Pancreas (tissue), 10 donors: ENCODE measurements at regions not wholly inside any gene's neighbourhood (a gene's known extent, or its start where the extent isn't known, plus 50 kb on each side); places are given as distances from the start of the nearest gene placed in this dataset.

Source experiments
- ATAC-seq, 4 donors: fragments of 200-7000 bp; cut with Tn5 transposase; one replicate each; pipeline versions ENCODE4 v1.8.0 to v1.9.1; 2020; ENCODE audit warnings: mild to moderate bottlenecking in 4 of 4, moderate library complexity in 4 of 4
- DNase-seq, 6 donors: peaks; one replicate each; pipeline ENCODE4 v3.0.0-alpha.2; 2020
- FAIRE-seq: peaks from 2 replicates; lab custom pipeline; 2012; peaks lifted over from hg19 to GRCh38; lab: Jason Lieb, UNC
- H3K27ac ChIP-seq, 4 donors: fragments of 200-600 bp; sonication (generic); 1 replicate in 3 of 4; 2 replicates in 1 of 4; pipeline versions ENCODE4 v1.5.0 to v1.8.0; 2020
- H3K27me3 ChIP-seq, 4 donors: fragments of 200-600 bp; one replicate each; pipeline ENCODE4 v1.8.0; 2021
- H3K36me3 ChIP-seq, 3 donors: fragments of 200-600 bp; sonication (generic) in 1 of 3; one replicate each; pipeline versions ENCODE4 v1.5.0 to v1.8.0; 2020 to 2021
- H3K4me1 ChIP-seq, 3 donors: fragments of 200-600 bp; one replicate each; pipeline ENCODE4 v1.8.0; 2021
- H3K4me3 ChIP-seq, 4 donors: fragments of 200-600 bp; sonication (generic) in 2 of 4; one replicate each; pipeline versions ENCODE4 v1.5.0 to v1.8.0; 2020 to 2021
- H3K9me3 ChIP-seq, 4 donors: fragments of 200-600 bp; one replicate each; pipeline ENCODE4 v1.8.0; 2021
- CTCF ChIP-seq, 4 donors: fragments of 200-600 bp; sonication (generic) in 3 of 4; IDR thresholded peaks; one replicate each; pipeline versions ENCODE4 v1.5.0 to v1.8.0; 2021; ENCODE audit warnings: antibody characterized with exemption in 4 of 4
- WGBS, 2 donors: extraction: QIAGEN DNeasy Blood & Tissue Kit; methylation state at CpG; one replicate each; pipeline ENCODE4 v1.1.7; 2013; 5-methylcytosine and 5-hydroxymethylcytosine counted together
- intact Hi-C, 3 donors: fragments of 100-400 bp; cut with DNase I; formaldehyde crosslinking; loops; one replicate each; pipeline versions ENCODE4 v1.11.1 to v1.14.2; 2022
- donor health status: healthy with polysubstance abuse.
- donor health status: DM: no; HTN: no; CAD: no; lungs with moderate emphysema.
- donor health status: DM: no; HTN: no; CAD: no.
- donor health status: control.
- donor health status: control.
- donor health status: Bipolar disorder and iron deficiency.
- donor health status: DM: yes; HTN: yes; CAD: no.
- donor health status: DM: no; HTN: no; CAD: no.
- donor health status: DM: no; HTN: no; CAD: no.
- donor health status: DM: yes; HTN: yes; CAD: no.

GRCh38 chr2:188675391-188676009 is 298.7 kb upstream of the COL3A1 start:
- TF ChIP-seq CTCF (IDR thresholded peaks at IDR 0.05) = no peak
- H3K27me3 ChIP-seq = no peaks in the 10 kb centered on the region
- intact Hi-C loops = no loop called here
- H3K9me3 ChIP-seq = no peaks in the 10 kb centered on the region
- H3K4me3 ChIP-seq = no peak overlapping the region
- no peaks in the 10 kb centered on the region for H3K4me1 ChIP-seq
- FAIRE-seq = no peak
- no peak for ATAC-seq
- no peak for DNase-seq
- H3K36me3 ChIP-seq = no peaks in the 10 kb centered on the region
- no peak overlapping the region for H3K27ac ChIP-seq

GRCh38 chr2:188676010-188676400 is 298.2 kb upstream of the COL3A1 start:
- DNase-seq (no peak), ATAC-seq (no peak), FAIRE-seq (no peak)
- H3K36me3 ChIP-seq = no peaks in the 10 kb centered on the region
- intact Hi-C loops = no loop called here
- no peaks in the 10 kb centered on the region for H3K9me3 ChIP-seq
- no peaks in the 10 kb centered on the region for H3K27me3 ChIP-seq
- no peak overlapping the region for H3K4me3 ChIP-seq
- no peak for TF ChIP-seq CTCF (IDR thresholded peaks at IDR 0.05)
- H3K4me1 ChIP-seq = no peaks in the 10 kb centered on the region
- 95 to 98% methylated on average over 1 of the region's 1 CpG for WGBS, 2 donors
- H3K27ac ChIP-seq = no peak overlapping the region

GRCh38 chr2:188677142-188677541 is 297.0 kb upstream of the COL3A1 start:
- intact Hi-C loops = no loop called here
- Histone ChIP-seq H3K9me3 (no peaks in the 10 kb centered on the region), H3K36me3 (no peaks in the 10 kb centered on the region), H3K4me1 (no peaks in the 10 kb centered on the region), H3K27ac (no peak overlapping the region), H3K4me3 (no peak overlapping the region), H3K27me3 (no peaks in the 10 kb centered on the region)
- no peak for ATAC-seq
- TF ChIP-seq CTCF (IDR thresholded peaks at IDR 0.05) = no peak
- FAIRE-seq = no peak
- DNase-seq = no peak

GRCh38 chr2:188678882-188679281 is 295.3 kb upstream of the COL3A1 start:
- no peak overlapping the region for H3K27ac ChIP-seq
- no peaks in the 10 kb centered on the region for H3K4me1 ChIP-seq
- no peaks in the 10 kb centered on the region for H3K9me3 ChIP-seq
- H3K27me3 ChIP-seq = no peaks in the 10 kb centered on the region
- no peak for FAIRE-seq
- WGBS, 2 donors = 46 to 48% methylated on average over 2 of the region's 2 CpGs
- H3K36me3 ChIP-seq = no peaks in the 10 kb centered on the region
- TF ChIP-seq CTCF (IDR thresholded peaks at IDR 0.05) = no peak
- DNase-seq = no peak
- no peak for ATAC-seq
- no peak overlapping the region for H3K4me3 ChIP-seq
- intact Hi-C loops = no loop called here

- no peaks in the 10 kb centered on the region for H3K36me3 ChIP-seq
- H3K9me3 ChIP-seq = no peaks in the 10 kb centered on the region
- no peak for ATAC-seq
- no peak overlapping the region for H3K4me3 ChIP-seq
- no peaks in the 10 kb centered on the region for H3K27me3 ChIP-seq
- intact Hi-C loops = no loop called here
- H3K27ac ChIP-seq = no peak overlapping the region
- no peak for DNase-seq
- TF ChIP-seq CTCF (IDR thresholded peaks at IDR 0.05) = no peak
- no peaks in the 10 kb centered on the region for H3K4me1 ChIP-seq
- FAIRE-seq = no peak
- 53 to 59% methylated on average over 1 of the region's 1 CpG for WGBS, 2 donors
Measured at GRCh38 chr2:188682838-188683237, 291.3 kb upstream of the COL3A1 start.
